Glutamatergic neuron (in vitro differentiated cells): ENCODE measurements at regions not wholly inside any gene's neighbourhood (a gene's known extent, or its start where the extent isn't known, plus 50 kb on each side); places are given as distances from the start of the nearest gene placed in this dataset.

Source experiments
- DNase-seq: peaks from one replicate; pipeline ENCODE4 v3.0.0; 2022
- H3K27ac Mint-ChIP-seq: one replicate; pipeline ENCODE4 v1.8.0; 2020; ENCODE audit warnings: mild to moderate bottlenecking, mixed read lengths, inconsistent platforms; ENCODE audit not compliant: unreplicated experiment
- H3K27me3 Mint-ChIP-seq: one replicate; pipeline ENCODE4 v1.8.0; 2020; ENCODE audit warnings: mild to moderate bottlenecking, moderate library complexity, mixed read lengths, inconsistent platforms; ENCODE audit not compliant: unreplicated experiment
- H3K36me3 Mint-ChIP-seq: one replicate; pipeline ENCODE4 v1.8.0; 2020; ENCODE audit warnings: mild to moderate bottlenecking, mixed read lengths, inconsistent platforms; ENCODE audit not compliant: unreplicated experiment
- H3K4me1 Mint-ChIP-seq: one replicate; pipeline ENCODE4 v1.8.0; 2020; ENCODE audit warnings: mild to moderate bottlenecking, low read depth, mixed read lengths, inconsistent platforms; ENCODE audit not compliant: unreplicated experiment
- H3K4me3 Mint-ChIP-seq: one replicate; pipeline ENCODE4 v1.8.0; 2020; ENCODE audit warnings: mild to moderate bottlenecking, mixed read lengths, inconsistent platforms; ENCODE audit not compliant: unreplicated experiment
- H3K9me3 Mint-ChIP-seq: one replicate; pipeline ENCODE4 v1.8.0; 2020; ENCODE audit warnings: mild to moderate bottlenecking, moderate library complexity, mixed read lengths, inconsistent platforms; ENCODE audit not compliant: unreplicated experiment
- CTCF ChIP-seq: fragments of 200-600 bp; sonication (generic); IDR thresholded peaks from one replicate; pipeline ENCODE4 v1.5.0; 2021; ENCODE audit not compliant: partially characterized antibody, unreplicated experiment

DNA sequence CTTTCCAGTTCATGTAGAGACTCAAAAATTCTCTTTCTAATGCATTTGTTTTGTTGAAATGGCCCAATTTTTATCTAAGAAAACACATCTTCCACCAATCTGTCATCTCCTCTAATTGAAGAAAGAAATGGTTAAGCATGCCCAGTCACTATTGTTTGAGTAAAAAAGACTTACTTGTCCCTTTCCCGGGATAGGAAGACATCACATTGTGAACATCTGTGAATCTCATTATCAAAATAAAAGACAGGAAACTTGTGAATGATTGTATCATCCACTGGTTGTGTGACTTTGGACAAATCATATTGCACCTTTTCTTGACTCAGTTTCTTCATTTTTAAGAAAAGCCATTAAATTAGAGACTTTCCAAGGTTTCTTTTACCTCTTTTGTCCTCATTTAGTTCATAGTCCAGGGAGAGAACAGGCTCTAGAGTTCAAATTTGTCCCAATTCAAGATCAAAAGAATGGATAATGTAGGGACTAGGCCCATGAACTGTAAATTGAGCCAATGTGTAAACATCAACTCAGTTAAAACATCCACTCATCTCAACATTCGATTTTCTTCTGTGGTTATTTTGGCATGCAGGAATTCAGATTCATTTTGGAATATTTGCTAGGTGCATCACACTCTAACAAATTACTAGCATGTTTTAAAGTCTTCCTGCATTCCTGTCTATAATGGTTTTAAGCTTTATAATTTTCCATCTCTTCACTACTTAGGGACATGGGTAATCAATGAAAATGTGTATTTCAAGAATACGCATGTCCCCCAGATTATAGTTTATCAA lies 838.0 kb upstream of the WWC1 start:
- H3K27ac Mint-ChIP-seq: no peak overlapping the region
- H3K4me3 Mint-ChIP-seq: no peak overlapping the region
- no peaks in the 10 kb centered on the region for H3K4me1 Mint-ChIP-seq
- no peaks in the 10 kb centered on the region for H3K36me3 Mint-ChIP-seq
- peaks cover 3% of the 10 kb centered on the region for H3K9me3 Mint-ChIP-seq
- H3K27me3 Mint-ChIP-seq: peaks cover 6% of the 10 kb centered on the region
- DNase-seq: no peak
- TF ChIP-seq CTCF: no peak

DNA sequence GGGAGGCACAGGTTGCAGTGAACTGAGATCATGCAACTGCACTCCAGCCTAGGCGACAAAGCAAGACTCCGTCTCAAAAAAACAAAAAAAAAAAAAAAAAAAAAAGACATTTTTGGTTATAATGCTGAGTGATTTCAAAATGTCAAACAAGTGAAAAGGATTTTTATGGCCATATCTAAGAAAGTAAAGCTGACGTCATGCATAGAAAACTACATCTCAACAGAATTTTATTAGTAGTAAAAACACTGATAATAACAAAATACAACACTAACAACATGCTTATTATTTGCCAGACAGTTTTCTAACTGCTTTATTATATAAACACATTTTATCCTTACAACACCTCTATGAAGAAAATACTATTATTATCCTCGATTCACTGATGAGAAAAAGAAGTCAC lies 833.0 kb upstream of the WWC1 start:
- Mint-ChIP-seq H3K9me3 (peaks cover 3% of the 10 kb centered on the region), H3K27me3 (peaks cover 6% of the 10 kb centered on the region), H3K36me3 (no peaks in the 10 kb centered on the region), H3K4me3 (no peak overlapping the region), H3K27ac (no peak overlapping the region), H3K4me1 (no peaks in the 10 kb centered on the region)
- DNase-seq: no peak
- no peak for TF ChIP-seq CTCF

- no peaks in the 10 kb centered on the region for H3K36me3 Mint-ChIP-seq
- no peaks in the 10 kb centered on the region for H3K4me1 Mint-ChIP-seq
- H3K9me3 Mint-ChIP-seq: no peaks in the 10 kb centered on the region
- no peak for TF ChIP-seq CTCF
- DNase-seq: no peak
- no peak overlapping the region for H3K4me3 Mint-ChIP-seq
- H3K27me3 Mint-ChIP-seq: peaks cover 2% of the 10 kb centered on the region
- H3K27ac Mint-ChIP-seq: no peak overlapping the region
Measured at GRCh38 chr5:167460449-167461020, 830.9 kb upstream of the WWC1 start.

DNA sequence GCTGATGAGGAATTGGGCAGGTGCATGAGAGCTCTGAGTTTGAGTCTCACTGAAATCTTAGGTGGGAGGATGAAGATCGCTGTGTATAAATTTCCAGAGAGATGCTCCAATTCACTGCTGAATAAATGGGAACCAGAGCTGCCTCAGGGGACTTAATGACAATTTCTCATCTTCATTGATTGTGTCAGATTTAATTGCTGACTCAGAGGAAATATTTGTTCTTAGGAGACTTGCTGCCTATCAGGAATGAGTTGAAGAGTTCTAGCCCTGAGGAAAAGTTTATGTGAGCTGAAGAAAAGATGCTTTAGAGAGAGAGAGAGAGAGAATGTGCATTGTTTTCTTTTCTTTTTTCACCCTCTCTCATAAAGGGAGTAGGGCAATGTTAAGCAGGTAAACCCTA lies 827.5 kb upstream of the WWC1 start:
- no peak for TF ChIP-seq CTCF
- Mint-ChIP-seq H3K36me3 (no peaks in the 10 kb centered on the region), H3K9me3 (no peaks in the 10 kb centered on the region), H3K4me3 (no peak overlapping the region), H3K4me1 (no peaks in the 10 kb centered on the region), H3K27me3 (peaks cover 3% of the 10 kb centered on the region), H3K27ac (no peak overlapping the region)
- no peak for DNase-seq

GRCh38 chr5:167466992-167467391 lies 824.5 kb upstream of the WWC1 start:
- Mint-ChIP-seq H3K4me3 (no peak overlapping the region), H3K27me3 (peaks cover 3% of the 10 kb centered on the region), H3K9me3 (no peaks in the 10 kb centered on the region), H3K27ac (no peak overlapping the region), H3K4me1 (no peaks in the 10 kb centered on the region), H3K36me3 (no peaks in the 10 kb centered on the region)
- TF ChIP-seq CTCF: no peak
- no peak for DNase-seq
